ENCODE measurements at regions not wholly inside any gene's neighbourhood (a gene's known extent, or its start where the extent isn't known, plus 50 kb on each side); places are given as distances from the start of the nearest gene placed in this dataset.

DNA sequence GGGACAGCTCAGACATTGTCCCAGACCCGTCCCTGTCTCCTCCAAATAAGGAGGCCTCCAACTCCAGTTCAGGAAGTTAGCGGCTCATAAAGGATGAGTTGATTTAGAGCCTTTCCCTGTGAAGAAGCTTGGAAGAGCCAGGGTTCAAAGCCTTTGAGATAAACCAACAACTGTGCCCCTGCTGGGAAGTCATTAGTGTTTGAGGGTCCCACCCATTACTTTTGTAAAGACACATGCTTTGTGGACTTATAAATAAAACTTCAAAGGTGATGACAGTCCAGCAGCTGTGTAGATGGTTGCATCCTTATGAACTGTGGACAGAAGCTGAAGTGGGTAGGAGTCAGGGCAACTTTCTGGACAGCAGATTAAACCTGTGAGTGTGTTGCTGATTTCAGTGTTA, 86.0 kb upstream of the PGRMC2 start:
- TF ChIP-seq, protein P1, sequence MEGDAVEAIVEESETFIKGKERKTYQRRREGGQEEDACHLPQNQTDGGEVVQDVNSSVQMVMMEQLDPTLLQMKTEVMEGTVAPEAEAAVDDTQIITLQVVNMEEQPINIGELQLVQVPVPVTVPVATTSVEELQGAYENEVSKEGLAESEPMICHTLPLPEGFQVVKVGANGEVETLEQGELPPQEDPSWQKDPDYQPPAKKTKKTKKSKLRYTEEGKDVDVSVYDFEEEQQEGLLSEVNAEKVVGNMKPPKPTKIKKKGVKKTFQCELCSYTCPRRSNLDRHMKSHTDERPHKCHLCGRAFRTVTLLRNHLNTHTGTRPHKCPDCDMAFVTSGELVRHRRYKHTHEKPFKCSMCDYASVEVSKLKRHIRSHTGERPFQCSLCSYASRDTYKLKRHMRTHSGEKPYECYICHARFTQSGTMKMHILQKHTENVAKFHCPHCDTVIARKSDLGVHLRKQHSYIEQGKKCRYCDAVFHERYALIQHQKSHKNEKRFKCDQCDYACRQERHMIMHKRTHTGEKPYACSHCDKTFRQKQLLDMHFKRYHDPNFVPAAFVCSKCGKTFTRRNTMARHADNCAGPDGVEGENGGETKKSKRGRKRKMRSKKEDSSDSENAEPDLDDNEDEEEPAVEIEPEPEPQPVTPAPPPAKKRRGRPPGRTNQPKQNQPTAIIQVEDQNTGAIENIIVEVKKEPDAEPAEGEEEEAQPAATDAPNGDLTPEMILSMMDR (conservative IDR thresholded peaks at IDR 0.05; ENCODE audit: low read depth, low read length): no peak
- TF ChIP-seq POLR2A (IDR thresholded peaks at IDR 0.05; ENCODE audit: low read depth, low read length): no peak
- TF ChIP-seq RFX5 (IDR thresholded peaks at IDR 0.05; ENCODE audit: low read depth, low read length): no peak

Data from IMR-90 (cell line).